Esophagus squamous epithelium (tissue), 5 donors: ENCODE measurements at regions not wholly inside any gene's neighbourhood (a gene's known extent, or its start where the extent isn't known, plus 50 kb on each side); places are given as distances from the start of the nearest gene placed in this dataset.

ENCODE experiments used
- DNase-seq: peaks from one replicate; lab custom pipeline; 2025; lab: John Stamatoyannopoulos, UW
- H3K27ac ChIP-seq, 4 donors: fragments of 200-600 bp; sonication (generic); one replicate each; pipeline ENCODE4 v1.5.1; 2016 to 2019; ENCODE audit warnings: mild to moderate bottlenecking in 1 of 4
- H3K27me3 ChIP-seq, 4 donors: fragments of 200-600 bp; sonication (generic); 1 replicate in 3 of 4; 2 replicates in 1 of 4; pipeline versions ENCODE4 v1.5.1 to v1.6.0; 2017 to 2021; ENCODE audit warnings: antibody characterized with exemption in 1 of 4
- H3K36me3 ChIP-seq, 3 donors: fragments of 200-600 bp; sonication (generic); one replicate each; pipeline ENCODE4 v1.5.1; 2016 to 2019
- H3K4me1 ChIP-seq, 3 donors: fragments of 200-600 bp; sonication (generic); one replicate each; pipeline ENCODE4 v1.5.1; 2017 to 2019
- H3K4me3 ChIP-seq, 4 donors: fragments of 200-600 bp; sonication (generic); 1 replicate in 3 of 4; 2 replicates in 1 of 4; pipeline ENCODE4 v1.5.1; 2016 to 2019; ENCODE audit warnings: mild to moderate bottlenecking in 2 of 4, moderate library complexity in 1 of 4
- H3K9me3 ChIP-seq, 3 donors: fragments of 200-600 bp; sonication (generic); one replicate each; pipeline ENCODE4 v1.5.1; 2016 to 2019
- CTCF ChIP-seq, 6 experiments: fragments of 450-650 bp in 4 of 6; fragments of 200-600 bp in 2 of 6; sonication (generic) in 2 of 6; IDR thresholded peaks; one replicate each; pipeline ENCODE4 v1.5.1; 2016 to 2019; ENCODE audit warnings: antibody characterized with exemption in 6 of 6, mild to moderate bottlenecking in 4 of 6, moderate library complexity in 4 of 6
- POLR2A ChIP-seq, 4 donors: fragments of 450-650 bp; IDR thresholded peaks; one replicate each; pipeline ENCODE4 v1.6.1; 2017; ENCODE audit warnings: antibody characterized with exemption in 4 of 4, mild to moderate bottlenecking in 4 of 4, moderate library complexity in 3 of 4
- WGBS, 2 donors: methylation state at CpG; one replicate each; pipeline ENCODE4 v1.1.5; 2018; 5-methylcytosine and 5-hydroxymethylcytosine counted together
- intact Hi-C: fragments of 100-400 bp; cut with DNase I; formaldehyde crosslinking; loops from one replicate; pipeline ENCODE4 v1.15.0; 2022
- donor health status: DM: yes; HTN: yes; CAD: no.

GRCh38 chr2:76599732-76600368 lies 889.1 kb upstream of the GCFC2 start:
- 15 to 16% methylated on average over 4 of the region's 4 CpGs for WGBS, 2 donors
- intact Hi-C loops = loop anchor here (10.0 kb wide), 1 partner anchor 405 kb away; no protein-coding TSS in a partner anchor
- no peak overlapping the region for H3K4me3 ChIP-seq
- DNase-seq = no peak
- no peaks in the 10 kb centered on the region for H3K27me3 ChIP-seq
- no peaks in the 10 kb centered on the region for H3K4me1 ChIP-seq
- TF ChIP-seq CTCF (IDR thresholded peaks at IDR 0.05) (peak; percentile 25 to 62 (median 54)), POLR2A (IDR thresholded peaks at IDR 0.05) (no peak)
- no peak overlapping the region for H3K27ac ChIP-seq
- no peaks in the 10 kb centered on the region for H3K9me3 ChIP-seq
- H3K36me3 ChIP-seq = no peaks in the 10 kb centered on the region

GRCh38 chr2:76584474-76584873 lies 873.8 kb upstream of the GCFC2 start:
- 62 to 78% methylated on average over 3 of the region's 3 CpGs for WGBS, 2 donors
- DNase-seq = no peak
- H3K27me3 ChIP-seq = no peaks in the 10 kb centered on the region
- no peaks in the 10 kb centered on the region for H3K4me1 ChIP-seq
- intact Hi-C loops = no loop called here
- no peaks in the 10 kb centered on the region for H3K9me3 ChIP-seq
- H3K27ac ChIP-seq = no peak overlapping the region
- TF ChIP-seq CTCF (IDR thresholded peaks at IDR 0.05) (no peak), POLR2A (IDR thresholded peaks at IDR 0.05) (no peak)
- H3K36me3 ChIP-seq = no peaks in the 10 kb centered on the region
- no peak overlapping the region for H3K4me3 ChIP-seq

GRCh38 chr2:76579911-76580310 lies 869.2 kb upstream of the GCFC2 start:
- H3K9me3 ChIP-seq = no peaks in the 10 kb centered on the region
- H3K27me3 ChIP-seq = no peaks in the 10 kb centered on the region
- TF ChIP-seq POLR2A (IDR thresholded peaks at IDR 0.05) (no peak), CTCF (IDR thresholded peaks at IDR 0.05) (no peak)
- 85 to 89% methylated on average over 3 of the region's 3 CpGs for WGBS, 2 donors
- DNase-seq = no peak
- H3K4me1 ChIP-seq = no peaks in the 10 kb centered on the region
- H3K27ac ChIP-seq = no peak overlapping the region
- H3K36me3 ChIP-seq = no peaks in the 10 kb centered on the region
- no peak overlapping the region for H3K4me3 ChIP-seq
- intact Hi-C loops = no loop called here

- H3K4me1 ChIP-seq = no peaks in the 10 kb centered on the region
- 69 to 73% methylated on average over 2 of the region's 2 CpGs for whole genome bisulfite sequencing, 2 donors
- no peak overlapping the region for H3K27ac ChIP-seq
- H3K27me3 ChIP-seq = no peaks in the 10 kb centered on the region
- TF ChIP-seq POLR2A (IDR thresholded peaks at IDR 0.05) = no peak
- TF ChIP-seq CTCF (IDR thresholded peaks at IDR 0.05) = no peak
- no peak overlapping the region for H3K4me3 ChIP-seq
- H3K9me3 ChIP-seq = no peaks in the 10 kb centered on the region
- DNase-seq = no peak
- intact Hi-C loops = no loop called here
- no peaks in the 10 kb centered on the region for H3K36me3 ChIP-seq
Observed at GRCh38 chr2:76572981-76573380, 862.3 kb upstream of the GCFC2 start.

- no peak for DNase-seq
- H3K27ac ChIP-seq = no peak overlapping the region
- H3K9me3 ChIP-seq = no peaks in the 10 kb centered on the region
- intact Hi-C loops = no loop called here
- no peaks in the 10 kb centered on the region for H3K4me1 ChIP-seq
- TF ChIP-seq CTCF (IDR thresholded peaks at IDR 0.05) (no peak), POLR2A (IDR thresholded peaks at IDR 0.05) (no peak)
- no peak overlapping the region for H3K4me3 ChIP-seq
- WGBS, 2 donors = 66 to 76% methylated on average over 5 to 6 of the region's 6 CpGs
- H3K27me3 ChIP-seq = no peaks in the 10 kb centered on the region
- no peaks in the 10 kb centered on the region for H3K36me3 ChIP-seq
Observed at GRCh38 chr2:76569819-76570218, 859.1 kb upstream of the GCFC2 start.
